ENCODE measurements at regions not wholly inside any gene's neighbourhood (a gene's known extent, or its start where the extent isn't known, plus 50 kb on each side); places are given as distances from the start of the nearest gene placed in this dataset.

DNA sequence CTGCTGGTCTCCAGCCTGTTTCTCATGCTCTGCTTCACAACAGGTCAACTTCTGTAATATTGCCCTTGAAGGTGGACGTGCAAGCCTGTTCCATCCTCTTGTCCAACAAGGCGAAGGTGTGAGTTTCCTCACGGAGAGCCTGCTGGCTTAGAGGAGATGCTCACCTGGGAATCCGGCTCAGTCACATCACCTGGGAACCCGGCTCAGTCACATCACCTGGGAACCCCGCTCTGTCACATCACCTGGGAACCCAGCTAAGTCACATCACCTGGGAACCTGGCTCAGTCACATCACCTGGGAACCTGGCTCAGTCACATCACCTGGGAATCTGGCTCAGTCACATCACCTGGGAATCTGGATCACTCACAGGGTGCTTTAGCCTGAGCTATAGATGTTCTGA lies 230.1 kb downstream of the ERMARD start:
- H3K36me3 Mint-ChIP-seq, result no peaks in the 10 kb centered on the region
- H3K27ac Mint-ChIP-seq, result no peak overlapping the region
- no peaks in the 10 kb centered on the region for H3K9me3 Mint-ChIP-seq

DNA sequence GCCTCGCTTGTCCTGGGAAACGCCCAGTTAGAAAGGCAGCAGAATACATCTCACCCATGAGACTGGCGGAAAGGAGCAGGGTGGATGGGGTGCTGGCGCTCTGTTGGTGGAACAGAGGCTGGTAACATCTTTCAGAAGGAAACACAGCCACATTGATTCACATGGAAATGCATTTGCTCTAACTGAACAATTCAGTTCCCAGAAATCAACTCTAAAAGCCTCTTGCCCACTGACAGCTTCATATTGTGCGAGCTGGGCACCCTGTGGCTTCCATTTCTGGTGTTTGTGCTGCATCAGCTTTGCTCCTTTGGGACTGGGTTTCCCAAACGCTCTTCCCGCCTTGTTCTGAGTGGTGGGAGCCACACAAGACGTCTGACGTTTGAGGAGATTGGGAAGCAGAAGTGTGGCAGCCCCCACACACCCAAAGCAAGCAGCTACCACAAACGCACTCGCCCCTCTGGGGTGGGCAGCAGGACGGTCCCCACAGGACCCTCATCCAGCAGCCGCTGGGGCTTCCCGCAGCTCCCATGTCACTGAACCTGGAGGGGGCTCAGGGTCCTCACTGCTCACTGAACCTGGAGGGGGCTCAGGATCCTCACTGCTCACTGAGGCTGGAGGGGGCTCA lies 229.5 kb downstream of the ERMARD start:
- no peaks in the 10 kb centered on the region for H3K36me3 Mint-ChIP-seq

More for the DNA sequence above, 230.1 kb downstream of the ERMARD start:
- H3K4me3 Mint-ChIP-seq, result no peak overlapping the region
- DNase-seq (ENCODE audit: low spot score in 2 of 2, unreplicated experiment in 2 of 2), result no peak
- peaks cover 24% of the 10 kb centered on the region for H3K27me3 Mint-ChIP-seq (ENCODE audit: low read depth)
- H3K4me1 Mint-ChIP-seq, result no peaks in the 10 kb centered on the region
- TF ChIP-seq, protein P1, sequence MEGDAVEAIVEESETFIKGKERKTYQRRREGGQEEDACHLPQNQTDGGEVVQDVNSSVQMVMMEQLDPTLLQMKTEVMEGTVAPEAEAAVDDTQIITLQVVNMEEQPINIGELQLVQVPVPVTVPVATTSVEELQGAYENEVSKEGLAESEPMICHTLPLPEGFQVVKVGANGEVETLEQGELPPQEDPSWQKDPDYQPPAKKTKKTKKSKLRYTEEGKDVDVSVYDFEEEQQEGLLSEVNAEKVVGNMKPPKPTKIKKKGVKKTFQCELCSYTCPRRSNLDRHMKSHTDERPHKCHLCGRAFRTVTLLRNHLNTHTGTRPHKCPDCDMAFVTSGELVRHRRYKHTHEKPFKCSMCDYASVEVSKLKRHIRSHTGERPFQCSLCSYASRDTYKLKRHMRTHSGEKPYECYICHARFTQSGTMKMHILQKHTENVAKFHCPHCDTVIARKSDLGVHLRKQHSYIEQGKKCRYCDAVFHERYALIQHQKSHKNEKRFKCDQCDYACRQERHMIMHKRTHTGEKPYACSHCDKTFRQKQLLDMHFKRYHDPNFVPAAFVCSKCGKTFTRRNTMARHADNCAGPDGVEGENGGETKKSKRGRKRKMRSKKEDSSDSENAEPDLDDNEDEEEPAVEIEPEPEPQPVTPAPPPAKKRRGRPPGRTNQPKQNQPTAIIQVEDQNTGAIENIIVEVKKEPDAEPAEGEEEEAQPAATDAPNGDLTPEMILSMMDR (IDR thresholded peaks at IDR 0.05; ENCODE audit: unreplicated experiment), result no peak

DNA sequence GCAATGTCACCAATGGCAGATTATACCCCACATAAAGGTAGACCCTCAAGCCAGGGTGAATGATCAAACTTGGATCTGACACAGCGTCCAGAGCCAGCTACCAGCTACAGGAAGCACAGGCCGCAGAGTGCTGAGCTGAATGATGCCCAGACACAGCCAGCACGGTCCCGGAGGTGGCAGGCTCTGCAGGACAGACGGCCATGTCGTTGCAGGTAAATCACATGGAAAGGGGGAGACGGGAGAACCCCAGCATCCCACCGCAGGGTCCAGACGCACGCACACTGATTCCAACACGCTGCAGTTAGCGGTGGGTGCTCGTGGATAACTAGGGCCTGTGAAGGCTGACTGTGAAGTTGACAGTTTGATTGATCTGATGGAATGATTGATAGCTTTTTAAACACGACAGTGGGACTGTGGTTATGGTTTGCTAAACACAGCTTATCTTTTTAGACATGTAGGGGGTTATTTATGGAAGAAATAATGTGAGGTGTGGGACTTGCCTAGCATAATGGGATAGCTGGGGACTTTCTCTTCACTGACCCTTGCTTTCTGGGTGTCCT lies 228.5 kb downstream of the ERMARD start:
- TF ChIP-seq, protein P1 (IDR thresholded peaks at IDR 0.05; ENCODE audit: unreplicated experiment), result no peak
- Mint-ChIP-seq H3K36me3 (no peaks in the 10 kb centered on the region), H3K9me3 (no peaks in the 10 kb centered on the region), H3K4me3 (no peak overlapping the region), H3K27ac (no peak overlapping the region), H3K27me3 (ENCODE audit: low read depth) (peaks cover 24% of the 10 kb centered on the region), H3K4me1 (no peaks in the 10 kb centered on the region)
- DNase-seq (ENCODE audit: low spot score in 2 of 2, unreplicated experiment in 2 of 2), result no peak

More for the DNA sequence above, 229.5 kb downstream of the ERMARD start:
- Mint-ChIP-seq H3K4me3 (no peak overlapping the region), H3K27me3 (ENCODE audit: low read depth) (peaks cover 24% of the 10 kb centered on the region), H3K9me3 (no peaks in the 10 kb centered on the region), H3K4me1 (no peaks in the 10 kb centered on the region), H3K27ac (no peak overlapping the region)
- TF ChIP-seq, protein P1 (IDR thresholded peaks at IDR 0.05; ENCODE audit: unreplicated experiment), result no peak
- DNase-seq (ENCODE audit: low spot score in 2 of 2, unreplicated experiment in 2 of 2), result no peak

DNA sequence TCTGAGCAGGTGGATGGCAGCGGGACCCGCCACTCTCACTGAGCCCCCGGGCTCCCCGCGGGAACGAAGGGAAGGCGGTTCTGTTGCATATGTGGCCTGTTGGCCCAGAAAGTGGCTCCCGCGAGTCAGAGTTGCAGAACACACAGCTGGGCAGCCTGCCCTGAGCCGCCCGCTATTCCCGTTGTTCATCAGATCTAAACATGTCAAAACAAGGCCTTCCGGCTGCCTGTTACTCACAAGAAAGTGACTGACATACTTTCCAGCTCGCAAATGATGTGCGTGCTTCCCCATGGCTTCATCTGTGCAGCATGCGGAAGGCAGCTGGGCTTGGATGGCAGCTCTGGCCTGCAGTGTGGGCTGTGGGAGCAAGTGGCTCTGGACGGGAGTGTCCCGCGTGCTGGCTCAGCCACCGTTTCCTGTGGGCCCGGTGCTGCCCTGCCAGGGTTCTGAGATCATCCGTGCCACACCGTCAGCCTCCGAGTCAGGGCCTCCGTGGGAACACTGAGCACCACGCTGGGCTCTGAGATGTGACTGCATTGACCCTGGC lies 227.3 kb downstream of the ERMARD start:
- DNase-seq (ENCODE audit: low spot score in 2 of 2, unreplicated experiment in 2 of 2), result no peak
- TF ChIP-seq, protein P1 (IDR thresholded peaks at IDR 0.05; ENCODE audit: unreplicated experiment), result no peak
- Mint-ChIP-seq H3K36me3 (no peaks in the 10 kb centered on the region), H3K27me3 (ENCODE audit: low read depth) (peaks cover 24% of the 10 kb centered on the region), H3K27ac (no peak overlapping the region), H3K4me1 (no peaks in the 10 kb centered on the region), H3K4me3 (no peak overlapping the region), H3K9me3 (no peaks in the 10 kb centered on the region)

DNA sequence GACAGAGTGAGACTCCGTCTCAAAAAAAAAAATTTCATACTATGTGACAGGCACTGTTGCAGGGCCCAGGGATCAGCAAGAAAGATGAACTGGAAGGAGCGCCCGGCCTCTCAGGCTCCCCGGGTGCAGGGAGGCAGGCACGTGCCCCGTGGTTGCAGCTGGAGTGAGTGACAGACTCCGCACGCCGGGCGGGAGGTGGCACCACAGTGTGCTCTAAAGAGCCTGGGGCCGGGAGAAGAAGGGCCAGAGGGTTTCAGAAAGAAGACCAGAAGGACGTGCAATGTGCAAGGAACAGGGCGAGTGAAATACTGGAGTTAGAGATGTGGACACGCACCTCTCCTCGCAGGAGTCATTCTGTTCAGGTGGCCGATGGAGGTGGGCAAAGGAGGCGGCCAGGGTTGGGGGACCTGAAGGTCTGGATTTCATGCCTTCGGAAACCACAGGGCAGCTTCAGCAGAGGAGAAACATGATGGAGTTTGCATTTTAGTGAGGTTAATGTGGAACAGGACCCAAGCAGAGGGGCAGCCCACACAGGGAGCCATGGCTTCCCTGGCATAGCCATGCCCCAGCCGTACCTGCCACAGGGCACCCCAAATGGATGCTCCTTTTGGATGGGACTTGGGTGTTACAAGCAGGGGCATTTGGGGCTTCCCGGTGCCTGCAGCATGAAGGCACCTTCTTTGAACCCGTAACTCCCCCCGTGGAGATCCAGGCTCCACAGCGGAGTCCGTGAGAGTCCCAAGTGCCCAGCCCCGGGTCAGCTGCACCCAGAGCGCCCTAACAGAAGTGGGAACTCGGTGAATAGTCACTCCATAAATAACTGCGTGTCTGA lies 226.2 kb downstream of the ERMARD start:
- H3K4me3 Mint-ChIP-seq, result no peak overlapping the region

More for the DNA sequence above, 226.2 kb downstream of the ERMARD start:
- TF ChIP-seq, protein P1 (IDR thresholded peaks at IDR 0.05; ENCODE audit: unreplicated experiment), result no peak
- peaks cover 24% of the 10 kb centered on the region for H3K27me3 Mint-ChIP-seq (ENCODE audit: low read depth)
- no peak overlapping the region for H3K27ac Mint-ChIP-seq
- no peaks in the 10 kb centered on the region for H3K36me3 Mint-ChIP-seq
- DNase-seq (ENCODE audit: low spot score in 2 of 2, unreplicated experiment in 2 of 2), result no peak
- no peaks in the 10 kb centered on the region for H3K9me3 Mint-ChIP-seq
- H3K4me1 Mint-ChIP-seq, result no peaks in the 10 kb centered on the region
